GM23338 (cell line): ENCODE measurements at regions not wholly inside any gene's neighbourhood (a gene's known extent, or its start where the extent isn't known, plus 50 kb on each side); places are given as distances from the start of the nearest gene placed in this dataset.

Experiments
- CREB1 ChIP-seq: fragments of 250-450 bp; sonication (Bioruptor Pico); IDR thresholded peaks from 2 replicates; pipeline ENCODE4 v1.5.0; 2020; ENCODE audit warnings: low read depth, mild to moderate bottlenecking, moderate library complexity
- EZH2 ChIP-seq: fragments of 200-600 bp; sonication (generic); IDR thresholded peaks from one replicate; pipeline ENCODE4 v1.8.0; 2017; ENCODE audit warnings: antibody characterized with exemption, mild to moderate bottlenecking, low read depth; ENCODE audit not compliant: unreplicated experiment
- EZH2phosphoT487 ChIP-seq: fragments of 200-600 bp; sonication (generic); IDR thresholded peaks from one replicate; pipeline ENCODE4 v1.8.1; 2018; ENCODE audit warnings: antibody characterized with exemption; ENCODE audit not compliant: unreplicated experiment
- JUNB ChIP-seq: IDR thresholded peaks from one replicate; pipeline ENCODE4 v1.6.1; 2016; ENCODE audit warnings: antibody characterized with exemption; ENCODE audit not compliant: unreplicated experiment
- POLR2AphosphoS5 ChIP-seq: IDR thresholded peaks from 2 replicates; pipeline ENCODE4 v1.6.1; 2016; ENCODE audit warnings: antibody characterized with exemption, low read depth
- REST ChIP-seq: IDR thresholded peaks from one replicate; pipeline ENCODE4 v1.6.1; 2018; ENCODE audit warnings: antibody characterized with exemption; ENCODE audit not compliant: unreplicated experiment
- ZNF114 ChIP-seq: fragments of 250-450 bp; sonication (Bioruptor Pico); IDR thresholded peaks from 2 replicates; pipeline ENCODE4 v1.5.0; 2020; ENCODE audit warnings: mild to moderate bottlenecking, moderate library complexity
- TF ChIP-seq, protein P1 (sequence below), 2 experiments: fragments of 200-600 bp in 1 of 2; sonication (generic) in 1 of 2; conservative IDR thresholded peaks; 2 replicates each; pipeline versions ENCODE4 v1.5.1 to v1.6.1; 2016 to 2017; ENCODE audit warnings: antibody characterized with exemption in 2 of 2, low read depth in 2 of 2, mild to moderate bottlenecking in 2 of 2, moderate library complexity in 1 of 2
- TF ChIP-seq, protein P2 (sequence below): IDR thresholded peaks from 2 replicates; pipeline ENCODE4 v1.6.1; 2016; ENCODE audit warnings: antibody characterized with exemption

DNA sequence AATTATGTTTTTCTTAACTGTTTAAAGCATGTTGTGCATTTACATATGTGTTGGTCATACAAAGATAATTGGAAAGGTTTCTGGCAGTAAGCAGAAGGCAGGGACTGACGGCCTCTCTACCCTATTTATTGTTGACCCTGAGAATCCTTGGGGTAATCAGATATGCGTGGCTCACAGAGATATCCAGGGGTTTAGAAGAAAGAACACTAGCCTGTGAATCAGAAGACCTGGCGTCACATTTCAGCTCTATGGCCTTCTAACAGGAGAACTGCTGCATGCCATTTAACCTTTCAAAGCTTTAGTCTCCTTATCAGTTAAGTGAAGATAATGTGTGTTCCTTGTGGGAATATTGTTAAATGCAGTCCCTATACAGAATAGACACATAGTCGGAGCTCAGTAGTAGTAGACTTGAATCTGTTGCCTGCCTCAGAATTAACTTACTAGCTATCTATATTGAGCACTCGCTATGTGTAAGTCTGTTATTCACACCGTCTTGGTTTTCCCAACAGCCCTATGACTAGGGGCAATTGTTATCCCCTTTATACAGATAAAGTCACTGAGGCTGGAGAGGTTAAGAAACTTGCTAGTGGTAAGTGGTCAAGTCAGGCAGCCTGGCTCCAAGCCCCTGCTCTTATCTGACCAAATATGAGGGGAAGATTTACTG, 129.6 kb upstream of the ANKRD1 start:
- TF ChIP-seq, protein P1, sequence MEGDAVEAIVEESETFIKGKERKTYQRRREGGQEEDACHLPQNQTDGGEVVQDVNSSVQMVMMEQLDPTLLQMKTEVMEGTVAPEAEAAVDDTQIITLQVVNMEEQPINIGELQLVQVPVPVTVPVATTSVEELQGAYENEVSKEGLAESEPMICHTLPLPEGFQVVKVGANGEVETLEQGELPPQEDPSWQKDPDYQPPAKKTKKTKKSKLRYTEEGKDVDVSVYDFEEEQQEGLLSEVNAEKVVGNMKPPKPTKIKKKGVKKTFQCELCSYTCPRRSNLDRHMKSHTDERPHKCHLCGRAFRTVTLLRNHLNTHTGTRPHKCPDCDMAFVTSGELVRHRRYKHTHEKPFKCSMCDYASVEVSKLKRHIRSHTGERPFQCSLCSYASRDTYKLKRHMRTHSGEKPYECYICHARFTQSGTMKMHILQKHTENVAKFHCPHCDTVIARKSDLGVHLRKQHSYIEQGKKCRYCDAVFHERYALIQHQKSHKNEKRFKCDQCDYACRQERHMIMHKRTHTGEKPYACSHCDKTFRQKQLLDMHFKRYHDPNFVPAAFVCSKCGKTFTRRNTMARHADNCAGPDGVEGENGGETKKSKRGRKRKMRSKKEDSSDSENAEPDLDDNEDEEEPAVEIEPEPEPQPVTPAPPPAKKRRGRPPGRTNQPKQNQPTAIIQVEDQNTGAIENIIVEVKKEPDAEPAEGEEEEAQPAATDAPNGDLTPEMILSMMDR (conservative IDR thresholded peaks at IDR 0.05; ENCODE audit: low read depth in 2 of 2), result no peak
- TF ChIP-seq EZH2 (no peak), REST (no peak), CREB1 (CRISPR knock-in tag) (no peak), EZH2phosphoT487 (no peak), POLR2AphosphoS5 (no peak), JUNB (no peak), ZNF114 (CRISPR knock-in tag) (no peak)
- TF ChIP-seq, protein P2, sequence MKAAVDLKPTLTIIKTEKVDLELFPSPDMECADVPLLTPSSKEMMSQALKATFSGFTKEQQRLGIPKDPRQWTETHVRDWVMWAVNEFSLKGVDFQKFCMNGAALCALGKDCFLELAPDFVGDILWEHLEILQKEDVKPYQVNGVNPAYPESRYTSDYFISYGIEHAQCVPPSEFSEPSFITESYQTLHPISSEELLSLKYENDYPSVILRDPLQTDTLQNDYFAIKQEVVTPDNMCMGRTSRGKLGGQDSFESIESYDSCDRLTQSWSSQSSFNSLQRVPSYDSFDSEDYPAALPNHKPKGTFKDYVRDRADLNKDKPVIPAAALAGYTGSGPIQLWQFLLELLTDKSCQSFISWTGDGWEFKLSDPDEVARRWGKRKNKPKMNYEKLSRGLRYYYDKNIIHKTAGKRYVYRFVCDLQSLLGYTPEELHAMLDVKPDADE, result no peak
